ENCODE measurements at regions not wholly inside any gene's neighbourhood (a gene's known extent, or its start where the extent isn't known, plus 50 kb on each side); places are given as distances from the start of the nearest gene placed in this dataset.

DNA sequence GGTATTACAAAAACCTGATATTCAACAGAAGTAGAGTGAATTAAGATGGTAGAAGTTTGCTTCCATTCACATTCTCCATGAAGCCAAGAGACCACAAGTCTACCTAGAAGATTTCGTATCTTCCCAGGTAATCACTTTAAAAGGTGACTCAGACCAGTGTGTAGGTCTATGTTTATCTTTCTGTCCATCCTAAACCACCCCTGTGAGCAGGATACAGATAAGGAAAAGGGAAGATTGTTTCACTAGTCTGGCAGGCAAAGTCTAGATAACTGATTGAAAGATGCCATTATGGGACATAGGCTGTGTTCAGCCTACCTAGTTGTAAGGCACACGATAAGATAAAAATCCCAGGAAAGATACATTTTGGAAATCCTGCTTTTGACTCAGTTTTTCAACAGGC lies 244.3 kb upstream of the NWD2 start:
- no peak for DNase-seq

DNA sequence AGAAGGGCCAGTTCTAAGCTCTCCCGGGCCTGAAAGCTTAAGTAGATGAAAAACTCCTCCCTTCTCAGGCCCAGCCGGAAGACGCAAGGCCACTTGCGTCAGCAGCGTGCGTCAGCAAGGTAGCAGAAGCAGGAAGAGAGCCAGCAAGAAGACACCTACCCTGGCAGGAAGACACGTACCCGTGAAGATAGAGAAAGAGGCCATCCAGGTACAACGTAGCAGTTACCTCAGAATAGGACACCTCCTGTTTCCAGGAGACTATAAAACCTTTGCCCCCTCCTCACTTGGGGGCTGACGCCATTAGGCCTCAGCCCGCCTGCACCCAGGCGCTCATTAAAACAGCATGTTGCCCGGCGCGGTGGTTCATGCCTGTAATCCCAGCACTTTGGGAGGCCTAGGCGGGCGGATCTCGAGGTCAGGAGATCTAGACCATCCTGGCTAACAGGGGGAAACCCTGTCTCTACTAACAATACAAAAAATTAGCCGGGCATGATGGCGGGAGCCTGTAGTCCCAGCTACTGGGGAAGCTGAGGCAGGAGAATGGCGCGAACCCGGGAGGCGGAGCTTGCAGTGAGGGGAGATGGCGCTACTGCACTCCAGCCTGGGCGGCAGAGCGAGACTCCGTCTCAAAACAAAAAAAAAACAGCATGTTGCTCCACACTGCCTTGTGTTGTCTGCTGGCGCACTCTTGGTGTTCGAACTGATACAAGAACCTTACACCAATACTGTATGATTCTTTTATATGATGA lies 242.7 kb upstream of the NWD2 start:
- DNase-seq, result no peak

DNA sequence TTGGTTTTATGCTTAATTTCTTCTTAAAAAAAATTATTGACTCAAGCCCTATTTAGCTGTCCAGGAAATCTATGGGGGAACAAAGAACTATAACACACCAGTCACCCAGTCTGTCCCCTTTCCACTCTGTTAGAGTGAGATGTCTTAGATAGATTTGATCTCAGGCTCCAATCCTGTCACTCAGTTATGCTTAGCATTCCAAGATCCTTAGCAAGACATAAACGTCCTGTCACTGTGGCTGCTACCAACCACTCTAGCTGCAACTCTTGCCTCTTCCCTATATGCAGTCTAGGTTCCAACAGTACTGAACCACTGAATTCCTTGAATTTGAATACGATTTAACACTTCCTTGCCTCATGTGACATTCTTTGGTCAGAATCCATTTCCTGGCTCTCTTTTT lies 241.9 kb upstream of the NWD2 start:
- no peak for DNase-seq

DNA sequence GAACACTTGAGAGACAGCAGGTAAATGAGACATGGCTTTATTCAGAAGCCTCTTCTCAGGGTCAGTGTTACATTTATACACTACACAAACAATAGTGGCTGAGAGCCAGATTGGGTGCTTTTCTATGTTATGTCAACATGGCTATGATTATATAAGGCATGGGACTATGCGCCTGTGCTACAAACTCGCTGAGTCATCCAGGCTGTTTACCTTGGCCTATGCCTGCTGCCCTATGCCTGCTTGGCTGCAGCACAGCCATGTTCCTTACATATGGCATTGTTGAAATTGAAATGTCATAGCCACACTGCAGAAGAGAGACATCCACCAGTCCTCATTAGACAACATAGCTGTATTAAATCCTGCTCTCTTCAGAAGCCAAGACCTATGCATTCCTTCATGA lies 236.3 kb upstream of the NWD2 start:
- no peak for DNase-seq

DNA sequence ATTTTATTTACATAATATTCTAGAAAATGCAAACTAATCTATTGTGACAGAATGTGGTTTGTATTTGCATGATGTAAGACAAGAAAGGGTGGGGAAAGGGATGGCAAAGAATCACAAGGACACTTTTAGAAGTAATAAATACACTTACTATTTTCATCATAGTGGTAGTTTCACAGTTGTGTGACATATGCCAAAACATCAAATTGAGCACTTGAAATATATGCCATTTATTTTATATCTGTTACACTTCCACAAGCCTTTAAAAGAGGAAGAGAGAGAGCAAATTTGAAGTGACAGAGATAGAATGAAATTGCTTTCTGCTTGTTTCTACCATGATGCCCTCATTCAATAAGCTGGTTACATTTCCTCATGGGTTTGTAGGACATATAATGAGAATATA lies 230.0 kb upstream of the NWD2 start:
- no peak for DNase-seq

DNA sequence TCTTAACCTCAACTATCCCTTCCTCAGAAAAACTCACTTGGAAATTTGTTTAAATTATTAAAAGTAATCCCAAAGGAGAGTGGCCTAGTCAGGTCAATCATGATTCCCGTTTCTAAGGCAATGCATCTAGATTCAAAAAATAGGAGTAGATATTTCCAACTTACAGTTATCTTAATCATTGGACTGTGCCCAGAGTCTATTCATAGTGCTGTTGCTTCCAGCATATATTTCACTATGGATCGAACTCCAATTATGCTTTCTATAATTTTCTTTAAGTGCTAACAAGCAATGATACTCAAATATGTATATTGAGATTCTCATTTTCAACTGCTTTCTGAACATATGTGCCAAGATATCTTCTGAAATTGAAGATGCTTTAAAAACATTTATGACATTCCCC lies 229.2 kb upstream of the NWD2 start:
- DNase-seq, result no peak

DNA sequence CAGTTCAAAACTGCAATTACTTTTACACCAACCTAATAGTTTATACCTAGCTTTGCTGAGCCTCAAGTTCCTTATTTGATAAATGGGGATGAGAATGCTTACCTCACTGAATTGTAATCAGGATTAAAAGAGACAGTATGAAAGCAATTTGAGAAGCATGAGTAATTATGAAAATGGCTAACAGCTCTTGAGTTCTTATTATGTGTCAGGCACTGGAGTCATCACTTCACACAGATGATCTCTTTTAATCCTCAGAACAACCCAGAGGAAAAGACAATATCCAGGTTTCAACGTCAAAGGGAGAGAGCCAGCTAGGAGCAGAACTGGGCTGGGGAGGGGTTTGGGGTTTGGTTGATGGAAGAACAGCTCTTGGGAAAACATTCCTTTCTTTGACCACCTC lies 221.0 kb upstream of the NWD2 start:
- no peak for DNase-seq

DNA sequence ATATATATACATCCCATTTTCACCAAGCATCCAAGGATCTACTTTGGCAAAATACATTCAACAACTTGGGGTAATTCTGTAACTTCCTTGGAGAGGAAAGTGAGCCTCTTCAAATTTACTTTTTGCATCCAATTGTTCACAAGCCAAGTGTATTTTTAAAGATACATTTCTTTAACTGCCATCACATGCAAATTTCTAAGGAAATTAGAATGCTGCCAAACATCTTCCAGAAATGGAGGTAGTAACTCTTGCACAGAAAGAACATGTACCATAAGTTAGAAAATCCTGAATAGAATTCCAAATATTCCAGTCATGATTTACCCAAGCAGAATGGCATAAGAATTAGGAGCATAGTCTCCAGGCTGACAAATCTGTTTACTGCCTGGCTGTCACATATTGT lies 220.5 kb upstream of the NWD2 start:
- no peak for DNase-seq

DNA sequence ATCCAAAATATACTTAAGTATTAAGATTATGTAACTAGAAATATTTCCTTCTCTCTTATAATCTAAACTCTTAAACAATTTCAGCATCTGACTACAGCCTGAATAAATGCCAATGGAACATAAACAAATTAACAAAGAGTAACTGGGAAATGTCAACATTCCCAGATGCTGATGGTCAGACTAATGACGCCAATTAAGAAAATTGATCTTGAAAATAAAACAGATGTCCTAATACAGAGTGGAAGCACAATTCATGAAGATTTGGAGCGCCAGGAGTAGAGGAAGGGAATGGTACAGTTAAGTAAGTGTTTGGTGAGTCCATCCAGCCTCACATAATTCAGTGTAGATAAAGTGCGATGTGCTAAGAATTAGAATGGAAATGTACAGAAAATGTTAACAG lies 203.7 kb upstream of the NWD2 start:
- no peak for DNase-seq

DNA sequence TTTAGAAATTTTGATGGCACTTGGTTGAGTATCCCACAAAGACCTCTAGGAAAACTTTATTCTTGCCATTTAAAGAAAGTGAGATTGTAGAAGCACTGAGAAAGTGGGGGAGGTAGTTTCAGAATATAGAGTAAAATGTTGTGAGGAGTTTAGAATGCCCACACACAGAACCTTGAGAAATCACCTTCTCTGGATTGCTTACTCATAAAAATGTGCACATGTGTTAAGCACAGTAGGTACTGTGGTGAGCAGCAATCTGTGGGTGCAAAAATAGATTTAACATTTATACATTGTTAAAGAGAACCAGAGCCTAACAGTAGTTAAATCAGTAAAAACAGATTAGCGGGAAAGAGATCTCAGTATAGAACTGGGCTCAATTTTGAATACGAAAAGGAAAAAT lies 201.2 kb upstream of the NWD2 start:
- no peak for DNase-seq

DNA sequence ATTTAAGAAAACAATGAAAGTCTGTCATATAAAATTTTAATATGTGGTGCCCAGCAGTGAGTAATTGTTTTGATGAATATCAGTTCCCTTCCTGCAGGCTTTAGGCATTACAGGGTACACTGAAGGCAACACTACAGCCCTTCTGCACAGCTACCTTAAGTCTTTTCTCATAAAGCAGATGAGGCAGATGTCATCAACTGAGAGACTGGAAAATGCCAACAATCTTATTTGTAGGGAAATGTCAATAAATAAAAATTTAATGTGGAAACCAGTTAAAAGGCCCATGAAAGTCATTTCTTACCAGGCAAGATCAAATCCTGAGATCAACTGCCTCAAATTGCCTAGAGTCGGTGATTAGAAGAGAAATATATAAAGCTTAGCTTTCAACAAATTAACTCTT lies 193.4 kb upstream of the NWD2 start:
- no peak for DNase-seq

DNA sequence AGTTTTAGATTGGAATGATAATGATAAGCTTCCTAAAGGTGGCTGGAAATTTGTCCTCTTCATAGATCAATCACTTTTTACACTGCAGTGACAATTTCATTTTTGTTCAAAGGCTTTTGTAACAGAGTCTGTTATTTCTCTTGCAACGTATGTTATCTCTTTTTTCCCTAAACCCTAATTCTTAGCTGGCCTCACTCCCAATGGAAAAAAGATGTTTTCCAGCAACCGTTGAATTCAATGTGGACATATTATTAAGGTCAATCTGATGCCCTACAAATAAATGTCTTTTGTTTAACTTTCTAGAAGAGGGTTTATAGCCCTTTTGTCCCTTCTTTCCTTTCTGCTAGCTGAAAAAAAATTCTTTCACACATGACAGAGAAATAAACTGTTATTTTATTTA lies 192.7 kb upstream of the NWD2 start:
- no peak for DNase-seq

DNA sequence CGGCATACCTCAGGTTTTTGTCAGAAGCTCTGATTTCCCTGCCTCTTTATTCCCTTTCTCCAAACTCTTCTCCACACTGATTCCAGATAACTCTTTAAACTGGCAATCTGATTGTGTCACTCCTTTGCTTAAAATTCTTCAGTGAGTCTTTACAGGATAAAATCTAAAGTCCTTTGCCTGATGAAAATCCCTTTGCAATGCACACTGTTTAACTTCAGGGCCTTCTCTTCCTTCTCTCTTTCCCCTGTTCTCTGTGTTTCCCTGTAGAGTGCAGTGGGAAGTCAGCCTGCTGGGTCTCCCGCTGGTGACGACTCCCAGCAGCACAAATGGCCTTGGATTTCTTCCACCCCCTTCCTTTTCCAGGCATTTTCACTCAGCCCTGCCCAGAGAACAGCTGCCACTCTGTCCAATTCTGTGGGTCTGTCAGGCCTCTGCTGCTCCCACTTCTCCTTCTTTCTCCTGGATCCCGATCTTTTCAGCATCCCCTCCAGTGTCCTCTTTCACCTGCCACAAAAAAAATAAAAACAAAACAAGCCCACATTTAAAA lies 189.9 kb upstream of the NWD2 start:
- peak; percentile 24 for DNase-seq

DNA sequence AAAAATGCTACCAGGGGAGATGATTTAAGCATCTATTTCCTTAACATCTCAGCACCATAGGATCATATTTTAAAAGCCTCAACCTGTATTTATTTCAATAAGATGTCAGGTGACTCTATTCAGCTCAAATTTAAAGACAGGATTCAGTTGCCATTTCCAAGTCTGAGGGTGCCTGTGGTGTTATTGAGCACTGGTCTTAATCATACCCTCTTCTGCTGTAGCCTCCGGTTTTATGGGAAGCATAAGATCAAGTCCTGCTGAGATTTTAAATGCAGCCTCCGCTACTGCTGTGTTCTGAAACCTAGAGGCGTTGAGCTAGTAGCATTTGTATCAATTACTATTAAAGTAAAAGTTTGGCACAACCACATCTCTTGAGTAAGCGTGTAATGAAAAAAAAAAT lies 185.7 kb upstream of the NWD2 start:
- no peak for DNase-seq

DNA sequence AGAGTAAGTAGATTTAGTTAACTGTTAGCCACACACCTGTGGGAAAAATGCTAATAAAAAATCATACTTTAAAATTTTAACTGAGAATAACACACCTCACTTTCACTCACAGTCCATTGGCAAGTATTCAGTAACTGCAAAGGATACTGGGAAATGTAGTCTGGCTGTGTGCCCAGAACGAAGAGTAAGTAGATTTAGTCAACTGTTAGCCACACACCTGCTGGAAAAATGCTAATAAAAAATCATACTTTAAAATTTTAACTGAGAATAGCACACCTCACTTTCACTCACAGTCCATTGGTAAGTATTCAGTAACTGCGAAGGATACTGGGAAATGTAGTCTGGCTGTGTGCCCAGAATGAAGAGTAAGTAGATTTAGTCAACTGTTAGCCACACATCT lies 178.4 kb upstream of the NWD2 start:
- DNase-seq, result no peak

DNA sequence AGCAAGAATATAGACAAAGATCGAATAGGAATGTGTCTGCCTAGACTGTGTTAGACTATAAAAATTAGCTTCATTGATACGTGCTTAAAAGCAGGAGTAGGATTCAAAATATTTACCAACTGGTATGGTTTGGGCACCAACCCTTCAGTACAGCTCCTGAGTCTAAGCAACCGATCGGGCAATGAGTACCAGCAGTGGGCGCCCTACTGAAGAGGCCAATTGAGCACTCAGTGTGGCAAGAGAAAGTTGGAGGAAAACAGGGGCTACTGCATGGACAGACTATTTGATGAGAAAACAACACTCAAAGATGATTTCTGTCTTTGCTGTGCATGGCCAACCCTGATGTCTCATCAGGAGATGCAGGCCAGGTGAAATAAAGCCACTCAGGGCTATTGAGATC lies 176.0 kb upstream of the NWD2 start:
- no peak for DNase-seq

DNA sequence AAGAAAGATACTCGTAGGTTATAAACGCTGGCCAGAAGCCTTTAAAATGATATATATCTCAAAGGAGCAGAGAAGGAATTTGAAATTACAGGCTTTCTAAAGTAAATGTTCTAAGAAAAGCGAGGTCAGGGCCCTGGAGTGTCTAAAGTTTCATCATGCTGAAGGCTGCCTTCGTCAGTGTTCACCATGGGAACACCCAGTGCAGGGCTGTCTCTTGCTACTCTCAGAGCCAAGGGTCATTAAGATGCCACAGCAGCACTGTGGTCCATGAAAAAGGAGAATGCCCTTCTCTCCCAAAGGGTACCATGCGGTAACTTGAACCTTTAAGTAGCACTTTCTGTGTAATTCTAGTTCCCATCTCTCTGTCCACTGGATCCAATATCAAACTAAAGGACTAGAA lies 174.5 kb upstream of the NWD2 start:
- no peak for DNase-seq

DNA sequence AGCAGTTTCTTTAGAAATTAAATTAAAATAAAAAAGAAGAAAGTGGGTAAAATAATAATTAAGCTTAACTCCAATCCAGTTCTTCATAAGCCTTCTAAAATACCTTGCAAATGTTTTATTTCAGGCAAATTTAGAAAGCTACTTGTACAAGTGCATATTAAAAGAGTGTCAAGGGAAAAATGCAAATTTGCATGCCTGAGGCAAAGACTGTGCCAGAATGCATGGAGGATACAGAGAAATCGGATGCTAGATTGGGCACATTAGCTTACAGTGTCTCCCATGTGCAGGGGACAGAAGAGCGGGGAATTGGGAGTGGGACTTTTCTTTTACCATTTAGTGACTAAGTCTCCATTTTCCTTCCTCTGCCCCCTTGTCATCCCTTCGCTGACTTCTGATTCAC lies 173.0 kb upstream of the NWD2 start:
- DNase-seq, result no peak

DNA sequence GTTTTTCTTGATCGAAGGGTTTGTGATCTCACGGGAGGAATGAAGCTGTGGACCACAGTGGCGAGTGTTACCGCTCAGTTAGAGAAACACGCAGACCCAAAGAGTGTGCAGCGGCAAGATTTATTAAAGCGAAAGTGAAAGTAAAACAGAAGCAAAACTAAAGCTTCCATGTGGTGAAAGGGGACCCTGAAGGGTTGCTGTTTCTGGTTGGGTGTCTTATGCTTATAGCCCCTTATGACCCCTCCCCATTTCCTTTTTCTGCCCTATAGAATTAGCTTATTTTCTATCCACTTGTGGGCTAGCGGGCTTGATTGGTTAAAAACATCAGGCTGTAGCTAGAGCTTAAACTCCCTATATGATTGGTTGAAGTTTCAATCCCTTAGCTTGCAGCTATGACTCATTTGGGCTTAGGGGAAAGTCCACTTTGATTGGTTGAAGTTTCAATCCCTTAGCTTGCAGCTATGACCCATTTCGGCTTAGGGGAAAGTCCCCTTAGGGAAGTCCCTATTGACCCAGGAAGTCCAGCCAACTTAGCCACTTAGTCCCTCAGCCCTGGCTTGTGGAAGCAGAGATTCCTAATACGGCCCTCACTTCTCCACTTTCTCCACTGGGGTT lies 171.2 kb upstream of the NWD2 start:
- no peak for DNase-seq

DNA sequence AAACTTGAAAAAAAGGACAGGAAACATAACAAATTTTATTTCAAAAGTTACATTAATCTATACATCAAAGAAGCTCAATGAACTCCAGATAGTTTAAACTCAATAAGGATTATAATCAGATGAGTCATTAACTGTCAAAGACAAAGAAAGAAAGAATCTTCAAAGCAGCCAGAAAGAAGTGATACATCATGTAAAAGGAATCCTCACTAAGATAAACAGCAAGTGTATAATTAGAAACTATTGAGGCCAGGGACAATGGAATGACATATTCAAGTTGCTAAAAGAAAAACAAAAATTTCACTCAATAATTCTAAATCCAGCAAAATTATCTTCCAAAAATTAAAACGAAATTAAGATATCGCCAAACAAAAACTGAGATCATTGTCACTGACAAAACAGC lies 161.6 kb upstream of the NWD2 start:
- no peak for DNase-seq

DNA sequence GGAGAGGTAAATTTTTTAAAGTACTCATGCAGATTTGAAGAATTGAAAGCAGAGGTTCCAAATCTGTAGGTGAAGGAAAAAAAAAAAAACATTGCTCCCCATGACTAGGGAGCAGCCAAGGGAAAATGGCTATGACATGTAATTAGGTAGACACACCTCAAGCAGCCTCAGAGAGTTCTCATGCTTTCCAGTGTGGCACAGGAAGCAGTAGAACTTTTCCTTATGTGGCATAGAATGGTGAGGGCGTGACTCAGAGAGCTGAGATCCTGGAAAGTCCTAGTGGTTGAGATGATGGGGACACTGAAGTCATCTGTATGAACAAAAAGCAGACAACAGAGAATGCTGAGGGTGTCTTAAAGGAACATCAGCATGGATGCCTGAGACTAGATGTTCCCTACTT lies 148.6 kb upstream of the NWD2 start:
- DNase-seq, result no peak

DNA sequence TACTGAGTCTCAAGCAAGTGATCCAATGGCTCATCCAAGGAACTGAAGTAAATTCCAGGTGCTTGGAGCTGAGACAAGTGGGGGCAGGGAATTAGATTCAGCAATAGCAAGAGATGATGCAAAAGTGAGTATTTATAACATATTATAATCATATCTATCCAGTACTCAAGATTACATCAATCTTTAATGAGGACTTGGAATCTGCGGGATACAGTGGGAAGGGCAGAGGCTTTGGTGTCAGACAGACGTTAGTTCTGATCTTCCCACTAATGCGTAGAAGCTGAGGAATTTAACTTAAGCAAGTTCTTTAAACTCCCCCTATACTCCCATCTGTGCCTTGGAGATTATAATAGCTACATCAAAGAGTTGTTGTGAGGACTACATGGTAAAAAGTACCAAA lies 143.4 kb upstream of the NWD2 start:
- no peak for DNase-seq

DNA sequence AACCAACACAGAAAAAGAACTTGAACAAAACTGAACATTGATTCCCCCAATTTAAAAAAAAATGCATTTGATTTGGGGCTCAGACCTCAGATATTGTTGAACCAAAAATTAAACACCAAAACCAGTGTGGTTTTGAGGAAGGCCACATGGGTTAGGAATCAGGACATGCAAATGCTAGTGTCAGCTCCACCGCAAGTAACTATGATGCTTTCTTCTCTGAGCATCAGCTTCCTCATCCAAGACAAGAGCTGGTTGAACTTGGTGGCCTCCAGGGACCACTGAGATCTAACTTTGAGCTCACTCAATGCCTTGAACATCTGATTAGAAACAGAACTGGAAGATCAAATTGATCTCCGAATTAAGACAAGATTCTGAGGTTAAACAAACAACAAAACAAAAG lies 142.9 kb upstream of the NWD2 start:
- DNase-seq, result no peak

DNA sequence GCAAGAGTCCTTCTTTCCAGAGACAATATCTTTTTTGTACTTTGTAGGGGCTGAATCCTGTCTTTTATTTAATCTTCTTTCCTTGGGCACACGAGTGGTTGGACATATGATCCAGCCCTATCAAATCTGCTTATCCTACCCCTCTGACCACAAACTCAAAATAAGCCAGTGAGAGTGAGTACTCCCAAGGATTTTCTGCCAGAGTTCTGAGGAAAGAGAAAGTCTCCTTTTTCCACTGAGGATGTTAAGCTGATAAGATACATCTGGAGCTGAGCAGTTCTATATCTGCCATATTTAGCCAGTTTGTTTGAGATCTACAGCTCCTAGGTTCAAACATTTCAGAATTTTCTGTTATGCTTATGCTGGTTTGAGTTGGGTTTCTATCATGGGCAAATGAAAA lies 134.8 kb upstream of the NWD2 start:
- DNase-seq, result no peak

DNA sequence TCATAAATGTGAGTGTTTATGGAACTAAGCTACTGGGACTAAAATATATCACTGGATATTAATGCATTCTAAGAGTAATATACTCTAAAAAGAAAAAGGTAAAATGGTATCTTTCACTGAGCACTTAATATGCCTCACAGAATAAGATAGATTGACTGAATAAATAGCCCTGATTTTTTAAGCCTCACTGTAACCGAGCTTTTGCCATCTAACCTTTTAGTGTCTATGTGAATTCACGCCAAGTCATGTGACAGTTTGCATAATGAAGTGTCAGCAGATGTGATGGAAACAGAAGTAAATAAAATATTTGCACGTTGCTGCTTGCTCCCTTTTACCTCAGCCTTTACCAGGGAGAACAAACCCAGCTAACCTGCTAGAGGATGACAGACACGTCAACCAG lies 119.7 kb upstream of the NWD2 start:
- DNase-seq, result no peak

Measured in right hindlimb (tissue), 1 donor.